Kidney epithelial cell (primary cell): ENCODE measurements at regions not wholly inside any gene's neighbourhood (a gene's known extent, or its start where the extent isn't known, plus 50 kb on each side); places are given as distances from the start of the nearest gene placed in this dataset.

Experiments
- DNase-seq: peaks from one replicate; pipeline ENCODE4 v3.0.0-alpha.2; 2010; ENCODE audit warnings: low read depth
- H3K27me3 ChIP-seq: 2 replicates; pipeline ENCODE4 v1.6.0; 2011; ENCODE audit warnings: low read length; ENCODE audit not compliant: control insufficient read depth, insufficient read depth
- H3K36me3 ChIP-seq: 2 replicates; pipeline ENCODE4 v1.5.1; 2011; ENCODE audit warnings: low read length; ENCODE audit not compliant: control insufficient read depth, insufficient read depth
- H3K4me3 ChIP-seq: 2 replicates; pipeline ENCODE4 v1.5.1; 2011; ENCODE audit warnings: low read depth, mild to moderate bottlenecking, control low read depth, low read length
- CTCF ChIP-seq: IDR thresholded peaks from 2 replicates; pipeline ENCODE4 v1.5.1; 2011; ENCODE audit warnings: mild to moderate bottlenecking, moderate library complexity, low read length, control low read depth, inconsistent platforms; ENCODE audit not compliant: insufficient read depth, poor library complexity, severe bottlenecking

- H3K27me3 ChIP-seq = no peaks in the 10 kb centered on the region
- no peak for DNase-seq
- TF ChIP-seq CTCF = no peak
Measured at GRCh38 chr13:62126400-62126799, 710.8 kb upstream of the PCDH20 start.

GRCh38 chr13:62125451-62125850 lies 709.8 kb upstream of the PCDH20 start:
- no peaks in the 10 kb centered on the region for H3K27me3 ChIP-seq
- H3K36me3 ChIP-seq = no peaks in the 10 kb centered on the region
- no peak overlapping the region for H3K4me3 ChIP-seq
- no peak for DNase-seq
- TF ChIP-seq CTCF = no peak

More at GRCh38 chr13:62126400-62126799, 710.8 kb upstream of the PCDH20 start:
- Histone ChIP-seq H3K4me3 (no peak overlapping the region), H3K36me3 (no peaks in the 10 kb centered on the region)

- DNase-seq = no peak
- Histone ChIP-seq H3K36me3 (no peaks in the 10 kb centered on the region), H3K27me3 (no peaks in the 10 kb centered on the region), H3K4me3 (no peak overlapping the region)
- no peak for TF ChIP-seq CTCF
Measured at GRCh38 chr13:62123409-62123808, 707.8 kb upstream of the PCDH20 start.

- Histone ChIP-seq H3K36me3 (no peaks in the 10 kb centered on the region), H3K4me3 (no peak overlapping the region), H3K27me3 (no peaks in the 10 kb centered on the region)
- no peak for DNase-seq
- TF ChIP-seq CTCF = no peak
Measured at GRCh38 chr13:62122434-62122833, 706.8 kb upstream of the PCDH20 start.

- TF ChIP-seq CTCF = no peak
- no peak overlapping the region for H3K4me3 ChIP-seq
- H3K36me3 ChIP-seq = no peaks in the 10 kb centered on the region
- DNase-seq = no peak
- no peaks in the 10 kb centered on the region for H3K27me3 ChIP-seq
Measured at GRCh38 chr13:62119739-62120700, 704.4 kb upstream of the PCDH20 start.
